ENCODE measurements at regions not wholly inside any gene's neighbourhood (a gene's known extent, or its start where the extent isn't known, plus 50 kb on each side); places are given as distances from the start of the nearest gene placed in this dataset.

GRCh38 chr1:185425163-185425562 is 108.1 kb upstream of the IVNS1ABP start:
- Mint-ChIP-seq H3K36me3 (no peaks in the 10 kb centered on the region), H3K4me3 (no peak overlapping the region), H3K27ac (no peak overlapping the region), H3K27me3 (no peaks in the 10 kb centered on the region), H3K9me3 (peaks cover 4% of the 10 kb centered on the region), H3K4me1 (ENCODE audit: unreplicated experiment) (no peaks in the 10 kb centered on the region)
- no peak for TF ChIP-seq CTCF (conservative IDR thresholded peaks at IDR 0.05)
- DNase-seq (ENCODE audit: extremely low spot score, unreplicated experiment): no peak

GRCh38 chr1:185421485-185422107 is 104.6 kb upstream of the IVNS1ABP start:
- no peak overlapping the region for H3K4me3 Mint-ChIP-seq
- H3K9me3 Mint-ChIP-seq: no peaks in the 10 kb centered on the region
- no peak for DNase-seq (ENCODE audit: extremely low spot score, unreplicated experiment)
- H3K36me3 Mint-ChIP-seq: no peaks in the 10 kb centered on the region
- no peak for TF ChIP-seq CTCF (conservative IDR thresholded peaks at IDR 0.05)
- H3K4me1 Mint-ChIP-seq (ENCODE audit: unreplicated experiment): no peaks in the 10 kb centered on the region
- no peak overlapping the region for H3K27ac Mint-ChIP-seq
- H3K27me3 Mint-ChIP-seq: no peaks in the 10 kb centered on the region

- no peak overlapping the region for H3K27ac Mint-ChIP-seq
- no peaks in the 10 kb centered on the region for H3K9me3 Mint-ChIP-seq
- no peak for TF ChIP-seq CTCF (conservative IDR thresholded peaks at IDR 0.05)
- no peak for DNase-seq (ENCODE audit: extremely low spot score, unreplicated experiment)
- no peaks in the 10 kb centered on the region for H3K4me1 Mint-ChIP-seq (ENCODE audit: unreplicated experiment)
- no peaks in the 10 kb centered on the region for H3K27me3 Mint-ChIP-seq
- H3K4me3 Mint-ChIP-seq: no peak overlapping the region
- no peaks in the 10 kb centered on the region for H3K36me3 Mint-ChIP-seq
Measured at GRCh38 chr1:185420588-185421081, 103.6 kb upstream of the IVNS1ABP start.

GRCh38 chr1:185419718-185420117 is 102.7 kb upstream of the IVNS1ABP start:
- Mint-ChIP-seq H3K4me1 (ENCODE audit: unreplicated experiment) (no peaks in the 10 kb centered on the region), H3K36me3 (no peaks in the 10 kb centered on the region), H3K9me3 (no peaks in the 10 kb centered on the region), H3K4me3 (no peak overlapping the region), H3K27ac (no peak overlapping the region), H3K27me3 (no peaks in the 10 kb centered on the region)
- DNase-seq (ENCODE audit: extremely low spot score, unreplicated experiment): no peak
- TF ChIP-seq CTCF (conservative IDR thresholded peaks at IDR 0.05): no peak

- H3K27me3 Mint-ChIP-seq: no peaks in the 10 kb centered on the region
- H3K4me1 Mint-ChIP-seq (ENCODE audit: unreplicated experiment): no peaks in the 10 kb centered on the region
- H3K36me3 Mint-ChIP-seq: no peaks in the 10 kb centered on the region
- no peak for DNase-seq (ENCODE audit: extremely low spot score, unreplicated experiment)
- TF ChIP-seq CTCF (conservative IDR thresholded peaks at IDR 0.05): no peak
- no peaks in the 10 kb centered on the region for H3K9me3 Mint-ChIP-seq
- no peak overlapping the region for H3K4me3 Mint-ChIP-seq
- H3K27ac Mint-ChIP-seq: no peak overlapping the region
Measured at GRCh38 chr1:185418472-185418871, 101.4 kb upstream of the IVNS1ABP start.

All from type B pancreatic cell (in vitro differentiated cells).